DND-41 (cell line): ENCODE measurements at regions not wholly inside any gene's neighbourhood (a gene's known extent, or its start where the extent isn't known, plus 50 kb on each side); places are given as distances from the start of the nearest gene placed in this dataset.

ENCODE experiments used
- ATAC-seq: fragments of 200-7000 bp; cut with Tn5 transposase; 3 replicates; pipeline ENCODE4 v1.9.1; 2021; ENCODE audit warnings: low read depth; ENCODE audit not compliant: insufficient read depth
- DNase-seq: peaks from one replicate; pipeline ENCODE4 v3.0.0-alpha.2; 2020
- H2AFZ ChIP-seq: 2 replicates; pipeline ENCODE4 v1.6.0; 2012; ENCODE audit warnings: low read depth, low read length
- H3K27ac ChIP-seq: 2 replicates; pipeline ENCODE4 v1.5.1; 2012; ENCODE audit warnings: low read length, inconsistent platforms
- H3K27me3 ChIP-seq: fragments of 200-600 bp; sonication (generic); 2 replicates; pipeline ENCODE4 v1.6.0; 2012; ENCODE audit warnings: low read length, mild to moderate bottlenecking, inconsistent platforms; ENCODE audit not compliant: insufficient read depth, poor library complexity
- H3K36me3 ChIP-seq: 2 replicates; pipeline ENCODE4 v1.5.1; 2012; ENCODE audit warnings: low read length, inconsistent platforms; ENCODE audit not compliant: insufficient read depth
- H3K4me1 ChIP-seq: 2 replicates; pipeline ENCODE4 v1.5.1; 2012; ENCODE audit warnings: mild to moderate bottlenecking, low read length; ENCODE audit not compliant: insufficient read depth
- H3K4me2 ChIP-seq: 2 replicates; pipeline ENCODE4 v1.6.0; 2012; ENCODE audit warnings: mild to moderate bottlenecking, moderate library complexity, low read length, inconsistent platforms; ENCODE audit not compliant: insufficient read depth
- H3K4me3 ChIP-seq, 2 experiments: fragments of 200-600 bp in 1 of 2; shearing (Covaris generic) in 1 of 2; 2 replicates each; pipeline ENCODE4 v1.5.1; 2012 to 2016; ENCODE audit warnings: inconsistent platforms in 2 of 2, low read length in 2 of 2, mild to moderate bottlenecking in 2 of 2, low read depth in 1 of 2, moderate library complexity in 1 of 2
- H3K79me2 ChIP-seq: 2 replicates; pipeline ENCODE4 v1.6.0; 2012; ENCODE audit warnings: low read length, inconsistent platforms; ENCODE audit not compliant: insufficient read depth
- H3K9ac ChIP-seq: 2 replicates; pipeline ENCODE4 v1.6.0; 2012; ENCODE audit warnings: low read depth, mild to moderate bottlenecking, inconsistent platforms, low read length, moderate library complexity
- H3K9me3 ChIP-seq: 2 replicates; pipeline ENCODE4 v1.5.1; 2012; ENCODE audit warnings: low read length, moderate library complexity, mild to moderate bottlenecking, inconsistent platforms; ENCODE audit not compliant: insufficient read depth, severe bottlenecking
- H4K20me1 ChIP-seq: 2 replicates; pipeline ENCODE4 v1.6.0; 2012; ENCODE audit warnings: low read length; ENCODE audit not compliant: insufficient read depth
- CTCF ChIP-seq: IDR thresholded peaks from 2 replicates; pipeline ENCODE4 v1.5.1; 2012; ENCODE audit warnings: borderline replicate concordance, low read length, moderate library complexity, mild to moderate bottlenecking; ENCODE audit not compliant: poor library complexity, severe bottlenecking; ENCODE audit errors: extremely low read depth
- EZH2 ChIP-seq: IDR thresholded peaks from 3 replicates; pipeline ENCODE4 v1.6.1; 2012; ENCODE audit warnings: borderline replicate concordance, low read depth, mild to moderate bottlenecking, moderate library complexity, low read length, inconsistent platforms; ENCODE audit not compliant: severe bottlenecking

- H2AFZ ChIP-seq = no peak overlapping the region
- H3K36me3 ChIP-seq = no peaks in the 10 kb centered on the region
- no peaks in the 10 kb centered on the region for H3K27me3 ChIP-seq
- no peak overlapping the region for H3K9ac ChIP-seq
- H3K27ac ChIP-seq = no peak overlapping the region
- H3K9me3 ChIP-seq = peaks cover 4% of the 10 kb centered on the region
- H4K20me1 ChIP-seq = no peaks in the 10 kb centered on the region
- DNase-seq (no peak), ATAC-seq (no peak)
- no peaks in the 10 kb centered on the region for H3K79me2 ChIP-seq
- no peak for TF ChIP-seq CTCF
- no peak for TF ChIP-seq EZH2
- H3K4me3 ChIP-seq = no peak overlapping the region
- no peaks in the 10 kb centered on the region for H3K4me1 ChIP-seq
- H3K4me2 ChIP-seq = no peak overlapping the region
These were observed 182.3 kb upstream of the ADCY1 start for GRCh38 chr7:45391618-45392451.

GRCh38 chr7:45394117-45394708 lies 180.0 kb upstream of the ADCY1 start:
- DNase-seq = no peak
- no peaks in the 10 kb centered on the region for H4K20me1 ChIP-seq
- H3K27ac ChIP-seq = no peak overlapping the region
- H3K4me2 ChIP-seq = no peak overlapping the region
- no peak for ATAC-seq
- TF ChIP-seq EZH2 (no peak), CTCF (no peak)
- H3K79me2 ChIP-seq = no peaks in the 10 kb centered on the region
- H3K9me3 ChIP-seq = peaks cover 4% of the 10 kb centered on the region
- no peaks in the 10 kb centered on the region for H3K4me1 ChIP-seq
- no peaks in the 10 kb centered on the region for H3K27me3 ChIP-seq
- H3K9ac ChIP-seq = no peak overlapping the region
- H3K4me3 ChIP-seq = no peak overlapping the region
- no peaks in the 10 kb centered on the region for H3K36me3 ChIP-seq
- no peak overlapping the region for H2AFZ ChIP-seq

DNA sequence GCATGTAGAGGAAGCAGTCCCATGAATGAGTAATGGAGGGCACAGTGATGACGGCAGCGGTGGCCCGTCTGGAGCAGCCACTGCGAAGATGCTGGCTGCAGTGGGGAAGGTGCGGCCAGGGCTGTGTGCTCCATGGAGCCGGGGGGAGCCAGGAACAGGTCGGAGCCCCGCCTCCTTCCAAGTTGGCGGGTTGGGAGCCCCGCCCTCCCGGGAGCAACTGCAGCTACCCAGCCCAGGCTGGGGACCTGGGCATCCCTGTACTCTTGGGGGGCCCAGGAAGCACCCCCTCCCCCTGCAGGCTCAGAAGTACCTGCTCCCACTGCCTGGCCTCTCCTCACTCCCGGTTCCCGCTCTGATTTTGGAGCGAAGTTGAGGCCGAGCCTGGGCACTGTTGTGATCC lies 175.1 kb upstream of the ADCY1 start:
- no peaks in the 10 kb centered on the region; the same call in 1 of the 2 replicates for H4K20me1 ChIP-seq
- peaks cover 2% of the 10 kb centered on the region for H3K9me3 ChIP-seq
- H3K4me3 ChIP-seq = no peak overlapping the region
- H3K27ac ChIP-seq = no peak overlapping the region
- no peak for ATAC-seq
- no peaks in the 10 kb centered on the region for H3K4me1 ChIP-seq
- no peaks in the 10 kb centered on the region for H3K36me3 ChIP-seq
- no peak overlapping the region for H3K9ac ChIP-seq
- no peaks in the 10 kb centered on the region for H3K27me3 ChIP-seq
- no peak overlapping the region for H3K4me2 ChIP-seq
- DNase-seq = no peak
- no peak overlapping the region for H2AFZ ChIP-seq
- no peak for TF ChIP-seq CTCF
- TF ChIP-seq EZH2 = no peak
- no peaks in the 10 kb centered on the region for H3K79me2 ChIP-seq
